ENCODE measurements at regions not wholly inside any gene's neighbourhood (a gene's known extent, or its start where the extent isn't known, plus 50 kb on each side); places are given as distances from the start of the nearest gene placed in this dataset.

DNA sequence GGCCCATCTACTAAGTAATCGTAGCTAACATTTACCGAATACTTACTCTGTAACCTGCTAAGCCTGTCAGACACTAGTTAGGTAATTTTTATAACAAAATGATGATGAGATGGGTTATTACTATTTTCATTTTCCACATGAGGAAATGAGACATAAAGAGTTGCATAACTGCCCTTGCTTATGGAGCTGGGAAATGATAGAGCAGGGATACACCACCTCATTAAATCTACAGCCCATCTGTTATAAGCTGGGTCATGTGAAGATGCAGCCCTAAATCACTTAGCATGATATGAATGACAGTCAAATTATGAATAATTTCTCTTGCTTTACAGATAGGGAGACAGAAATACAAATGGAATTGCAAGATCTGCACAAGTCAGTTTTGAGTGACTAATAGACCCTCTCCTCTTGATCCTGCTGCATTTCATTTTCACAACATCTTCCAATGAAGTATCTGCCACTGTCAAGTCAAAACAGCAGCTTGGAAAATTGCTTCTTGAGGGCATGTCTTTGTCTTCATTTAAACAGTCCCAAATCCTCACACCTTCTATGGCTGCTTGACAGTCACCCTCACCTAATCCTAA lies 364.7 kb downstream of the PRELID2 start:
- Mint-ChIP-seq H3K4me3 (no peak overlapping the region), H3K4me1 (no peaks in the 10 kb centered on the region), H3K36me3 (ENCODE audit: low read depth) (no peaks in the 10 kb centered on the region), H3K27ac (no peak overlapping the region), H3K27me3 (ENCODE audit: low read depth, poor library complexity) (no peaks in the 10 kb centered on the region), H3K9me3 (no peaks in the 10 kb centered on the region)
- TF ChIP-seq, protein P1, sequence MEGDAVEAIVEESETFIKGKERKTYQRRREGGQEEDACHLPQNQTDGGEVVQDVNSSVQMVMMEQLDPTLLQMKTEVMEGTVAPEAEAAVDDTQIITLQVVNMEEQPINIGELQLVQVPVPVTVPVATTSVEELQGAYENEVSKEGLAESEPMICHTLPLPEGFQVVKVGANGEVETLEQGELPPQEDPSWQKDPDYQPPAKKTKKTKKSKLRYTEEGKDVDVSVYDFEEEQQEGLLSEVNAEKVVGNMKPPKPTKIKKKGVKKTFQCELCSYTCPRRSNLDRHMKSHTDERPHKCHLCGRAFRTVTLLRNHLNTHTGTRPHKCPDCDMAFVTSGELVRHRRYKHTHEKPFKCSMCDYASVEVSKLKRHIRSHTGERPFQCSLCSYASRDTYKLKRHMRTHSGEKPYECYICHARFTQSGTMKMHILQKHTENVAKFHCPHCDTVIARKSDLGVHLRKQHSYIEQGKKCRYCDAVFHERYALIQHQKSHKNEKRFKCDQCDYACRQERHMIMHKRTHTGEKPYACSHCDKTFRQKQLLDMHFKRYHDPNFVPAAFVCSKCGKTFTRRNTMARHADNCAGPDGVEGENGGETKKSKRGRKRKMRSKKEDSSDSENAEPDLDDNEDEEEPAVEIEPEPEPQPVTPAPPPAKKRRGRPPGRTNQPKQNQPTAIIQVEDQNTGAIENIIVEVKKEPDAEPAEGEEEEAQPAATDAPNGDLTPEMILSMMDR (IDR thresholded peaks at IDR 0.05), result no peak
- no peak for DNase-seq

DNA sequence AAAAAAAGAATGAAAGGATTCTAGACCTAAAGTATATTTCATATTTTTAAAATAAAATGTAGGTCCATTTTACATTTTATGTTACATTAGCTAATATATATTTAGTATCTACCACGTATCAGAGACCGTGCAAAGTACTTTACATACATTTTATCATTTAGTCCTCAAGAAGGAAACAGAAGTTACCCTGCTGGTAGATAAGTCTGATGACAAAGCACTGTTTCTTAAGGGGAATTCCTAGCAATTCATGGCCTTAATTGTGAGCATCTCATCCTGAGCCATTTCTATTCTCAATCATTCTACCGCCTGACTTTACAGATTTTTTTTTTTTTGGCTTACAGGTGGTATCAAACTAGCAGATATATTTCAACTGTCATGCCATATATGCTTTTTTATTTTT lies 367.7 kb downstream of the PRELID2 start:
- H3K27me3 Mint-ChIP-seq (ENCODE audit: low read depth, poor library complexity), result no peaks in the 10 kb centered on the region
- no peak overlapping the region for H3K27ac Mint-ChIP-seq
- no peak overlapping the region for H3K4me3 Mint-ChIP-seq
- no peaks in the 10 kb centered on the region for H3K4me1 Mint-ChIP-seq
- DNase-seq, result no peak
- H3K36me3 Mint-ChIP-seq (ENCODE audit: low read depth), result no peaks in the 10 kb centered on the region
- no peaks in the 10 kb centered on the region for H3K9me3 Mint-ChIP-seq
- TF ChIP-seq, protein P1 (IDR thresholded peaks at IDR 0.05), result no peak

DNA sequence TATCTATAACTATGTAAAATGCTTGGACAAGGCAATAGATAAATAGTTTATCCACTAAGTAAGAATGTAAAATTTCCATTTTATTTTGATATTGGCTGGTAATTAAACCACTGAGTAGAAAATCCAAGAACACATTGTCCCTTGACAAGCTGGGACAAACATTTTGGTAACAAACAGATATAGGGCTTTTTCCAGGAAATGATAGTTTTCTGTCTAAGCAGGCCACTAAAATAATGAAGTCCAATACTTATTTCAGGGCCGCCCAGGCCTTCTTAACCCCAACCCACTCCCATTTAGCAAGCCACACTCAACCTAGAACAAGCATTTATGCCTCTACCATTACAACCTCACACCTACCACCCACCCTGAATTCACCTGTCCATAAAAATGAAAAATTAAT lies 368.6 kb downstream of the PRELID2 start:
- no peak overlapping the region for H3K4me3 Mint-ChIP-seq
- H3K9me3 Mint-ChIP-seq, result no peaks in the 10 kb centered on the region
- TF ChIP-seq, protein P1 (IDR thresholded peaks at IDR 0.05), result no peak
- H3K4me1 Mint-ChIP-seq, result no peaks in the 10 kb centered on the region
- H3K36me3 Mint-ChIP-seq (ENCODE audit: low read depth), result no peaks in the 10 kb centered on the region
- H3K27ac Mint-ChIP-seq, result no peak overlapping the region
- DNase-seq, result no peak
- H3K27me3 Mint-ChIP-seq (ENCODE audit: low read depth, poor library complexity), result peaks cover under 1% of the 10 kb centered on the region

DNA sequence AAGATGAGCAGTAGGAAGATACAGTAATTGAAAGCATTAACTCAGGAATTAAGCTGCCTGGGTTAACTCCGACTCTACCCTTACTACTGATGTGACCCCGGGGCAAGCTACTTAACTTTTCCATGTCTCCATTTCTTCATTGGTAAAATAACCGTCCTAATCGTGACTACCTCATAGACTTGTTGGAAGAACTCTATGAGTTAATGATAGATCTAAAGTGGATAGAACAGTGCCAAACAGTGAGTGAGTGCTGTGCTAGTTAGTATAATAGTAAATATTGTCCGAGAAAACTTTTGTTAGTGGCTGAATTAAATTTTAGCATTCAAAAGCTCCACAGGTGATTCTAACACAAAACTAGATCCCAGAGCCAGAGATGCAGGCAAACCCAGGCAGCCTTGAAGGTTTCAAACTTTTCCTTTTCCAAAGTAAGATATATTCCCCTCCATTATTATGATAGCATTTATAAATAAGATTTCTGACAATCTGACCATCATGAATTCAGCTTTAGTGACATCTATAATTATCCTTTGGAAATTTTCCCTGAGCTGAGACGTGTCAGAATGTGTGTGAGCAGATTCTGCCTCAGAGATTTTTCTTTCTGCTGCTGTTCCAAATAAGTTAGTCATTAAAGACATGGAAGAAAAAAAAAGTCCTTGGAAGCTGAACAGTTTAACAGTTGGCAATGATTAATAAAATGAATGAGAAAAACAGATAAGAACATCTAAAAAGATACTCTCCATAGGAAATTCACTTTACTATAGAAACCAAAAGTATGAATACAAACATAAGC lies 369.5 kb downstream of the PRELID2 start:
- no peaks in the 10 kb centered on the region for H3K4me1 Mint-ChIP-seq
- DNase-seq, result no peak
- no peaks in the 10 kb centered on the region for H3K36me3 Mint-ChIP-seq (ENCODE audit: low read depth)

DNA sequence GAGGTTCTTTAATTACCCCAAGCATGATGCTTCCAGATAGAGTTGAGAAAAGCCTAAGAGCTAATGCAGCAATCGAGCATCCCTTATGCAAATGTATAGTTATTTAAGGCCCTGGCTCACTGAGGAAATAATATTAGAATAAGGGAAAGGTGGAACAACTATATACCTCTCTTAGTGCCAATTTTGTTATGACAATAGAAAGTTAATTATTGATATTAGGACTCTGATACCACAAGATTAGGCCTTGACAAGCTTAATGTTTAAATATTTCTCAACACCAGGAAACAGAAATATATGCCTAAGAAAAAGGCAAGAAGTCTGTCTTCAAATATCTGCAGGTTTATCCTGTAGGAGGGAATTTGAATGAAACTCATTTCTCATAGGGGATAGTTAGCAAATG lies 371.0 kb downstream of the PRELID2 start:
- TF ChIP-seq, protein P1 (IDR thresholded peaks at IDR 0.05), result no peak
- no peaks in the 10 kb centered on the region for H3K4me1 Mint-ChIP-seq
- H3K27ac Mint-ChIP-seq, result no peak overlapping the region
- no peaks in the 10 kb centered on the region for H3K36me3 Mint-ChIP-seq (ENCODE audit: low read depth)
- H3K9me3 Mint-ChIP-seq, result no peaks in the 10 kb centered on the region
- no peak for DNase-seq
- no peak overlapping the region for H3K4me3 Mint-ChIP-seq
- peaks cover 3% of the 10 kb centered on the region for H3K27me3 Mint-ChIP-seq (ENCODE audit: low read depth, poor library complexity)

More for the DNA sequence above, 369.5 kb downstream of the PRELID2 start:
- Mint-ChIP-seq H3K27me3 (ENCODE audit: low read depth, poor library complexity) (peaks cover 3% of the 10 kb centered on the region), H3K4me3 (no peak overlapping the region), H3K27ac (no peak overlapping the region), H3K9me3 (no peaks in the 10 kb centered on the region)
- TF ChIP-seq, protein P1 (IDR thresholded peaks at IDR 0.05), result no peak

DNA sequence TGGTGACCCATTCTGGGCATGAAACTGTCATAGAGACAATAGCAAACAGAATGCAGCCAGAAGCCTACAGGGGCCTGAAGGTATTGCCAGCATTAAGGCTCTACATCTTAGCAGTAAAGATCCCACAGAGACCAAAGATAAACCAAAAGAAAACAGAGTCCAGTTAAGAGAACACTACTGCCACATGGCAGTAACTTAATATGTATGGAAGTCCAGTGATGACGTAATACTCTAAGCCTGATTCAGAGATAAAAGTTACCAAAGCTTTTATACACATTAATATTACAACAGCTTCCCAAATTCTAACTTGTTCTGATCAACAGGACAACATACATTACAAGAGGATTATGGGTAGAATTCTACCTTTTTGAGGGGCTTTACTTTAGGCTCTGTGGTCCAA lies 371.5 kb downstream of the PRELID2 start:
- H3K36me3 Mint-ChIP-seq (ENCODE audit: low read depth), result no peaks in the 10 kb centered on the region
- no peak overlapping the region for H3K4me3 Mint-ChIP-seq
- H3K4me1 Mint-ChIP-seq, result no peaks in the 10 kb centered on the region
- peaks cover 3% of the 10 kb centered on the region for H3K27me3 Mint-ChIP-seq (ENCODE audit: low read depth, poor library complexity)
- TF ChIP-seq, protein P1 (IDR thresholded peaks at IDR 0.05), result no peak
- H3K27ac Mint-ChIP-seq, result no peak overlapping the region
- H3K9me3 Mint-ChIP-seq, result no peaks in the 10 kb centered on the region
- no peak for DNase-seq
